B cell (primary cell): ENCODE measurements at regions not wholly inside any gene's neighbourhood (a gene's known extent, or its start where the extent isn't known, plus 50 kb on each side); places are given as distances from the start of the nearest gene placed in this dataset.
"Not testable (repeated sequence)": the region's sequence is repeated elsewhere in the genome, so short reads cannot be mapped to it uniquely, and the experiment has no call there.

Experiments
- ATAC-seq: fragments of 200-7000 bp; cut with Tn5 transposase; one replicate; pipeline ENCODE4 v1.10.0; 2021; ENCODE audit warnings: low read depth, mild to moderate bottlenecking, moderate number of reproducible peaks, moderate library complexity
- CTCF ChIA-PET: fragments of 350-600 bp; sonication (Branson Sonifier 250); formaldehyde crosslinking; loops from one replicate; lab custom pipeline; 2021; ENCODE audit warnings: antibody characterized with exemption, inconsistent platforms; lab: Charles Lee
- POLR2A ChIA-PET: fragments of 350-600 bp; sonication (Branson Sonifier 250); formaldehyde crosslinking; loops from one replicate; lab custom pipeline; 2021; ENCODE audit warnings: antibody characterized with exemption; lab: Charles Lee
- DNase-seq: peaks from one replicate; pipeline ENCODE4 v3.0.0; 2013
- H2AFZ ChIP-seq: 2 replicates; pipeline ENCODE4 v1.6.1; 2012; ENCODE audit warnings: mild to moderate bottlenecking, low read depth, low read length; ENCODE audit not compliant: insufficient read depth, poor library complexity, severe bottlenecking
- H3K27ac ChIP-seq, 2 donors: 1 replicate in 1 of 2; 2 replicates in 1 of 2; pipeline ENCODE4 v1.5.1; 2012 to 2013; ENCODE audit warnings: low read length in 2 of 2, mild to moderate bottlenecking in 2 of 2, moderate library complexity in 1 of 2
- H3K27me3 ChIP-seq, 4 experiments: fragments of 200-600 bp in 1 of 4; sonication (generic) in 1 of 4; replicated peaks in 1 of 4; 1 replicate in 2 of 4; 2 replicates in 2 of 4; pipeline versions ENCODE4 v1.6.1 to v1.7.0; 2013 to 2016; ENCODE audit warnings: low read length in 3 of 4, mild to moderate bottlenecking in 2 of 4, mixed read lengths in 1 of 4, moderate library complexity in 1 of 4; ENCODE audit not compliant: insufficient read depth in 4 of 4, control insufficient read depth in 3 of 4; ENCODE audit errors: control extremely low read depth in 1 of 4
- H3K36me3 ChIP-seq, 2 experiments: replicated peaks in 1 of 2; 1 replicate in 1 of 2; 2 replicates in 1 of 2; pipeline versions ENCODE4 v1.6.1 to v1.7.1; 2013; ENCODE audit warnings: low read length in 1 of 2; ENCODE audit not compliant: insufficient read depth in 2 of 2, control insufficient read depth in 1 of 2; ENCODE audit errors: control extremely low read depth in 1 of 2, extremely low read depth in 1 of 2
- H3K4me1 ChIP-seq, 2 donors: fragments of 200-600 bp in 1 of 2; sonication (generic) in 1 of 2; 1 replicate in 1 of 2; 2 replicates in 1 of 2; pipeline versions ENCODE4 v1.5.1 to v1.6.1; 2013 to 2017; ENCODE audit warnings: low read length in 2 of 2; ENCODE audit not compliant: control insufficient read depth in 2 of 2, insufficient read depth in 2 of 2
- H3K4me2 ChIP-seq: replicated peaks from 2 replicates; pipeline ENCODE3; 2012; ENCODE audit warnings: mild to moderate bottlenecking, low read depth, low read length; ENCODE audit not compliant: poor library complexity, severe bottlenecking
- H3K4me3 ChIP-seq, 5 experiments: fragments of 200-600 bp in 1 of 5; sonication (generic) in 1 of 5; 1 replicate in 3 of 5; 2 replicates in 2 of 5; pipeline versions ENCODE4 v1.5.1 to v1.7.0; 2011 to 2016; ENCODE audit warnings: low read length in 4 of 5, mild to moderate bottlenecking in 4 of 5, low read depth in 2 of 5, control low read depth in 1 of 5, moderate library complexity in 1 of 5; ENCODE audit not compliant: insufficient read depth in 1 of 5; ENCODE audit errors: control extremely low read depth in 1 of 5, extremely low read depth in 1 of 5
- H3K79me2 ChIP-seq: fragments of 200-600 bp; sonication (generic); one replicate; pipeline ENCODE4 v1.6.0; 2016; ENCODE audit warnings: low read length; ENCODE audit not compliant: control insufficient read depth, insufficient read depth
- H3K9ac ChIP-seq: fragments of 200-600 bp; sonication (generic); 2 replicates; pipeline ENCODE4 v1.6.1; 2017; ENCODE audit warnings: mild to moderate bottlenecking, low read length, moderate library complexity
- H3K9me3 ChIP-seq, 3 donors: one replicate each; pipeline versions ENCODE4 v1.6.1 to v1.7.1; 2013; ENCODE audit warnings: low read length in 2 of 3; ENCODE audit not compliant: control insufficient read depth in 2 of 3, insufficient read depth in 1 of 3; ENCODE audit errors: control extremely low read depth in 1 of 3
- H4K20me1 ChIP-seq: 2 replicates; pipeline ENCODE4 v1.6.0; 2012; ENCODE audit warnings: mild to moderate bottlenecking, low read length; ENCODE audit not compliant: insufficient read depth, control insufficient read depth, poor library complexity, severe bottlenecking
- H3K27ac Mint-ChIP-seq: one replicate; pipeline ENCODE4 v1.8.0; 2021; ENCODE audit warnings: mixed read lengths
- H3K27me3 Mint-ChIP-seq: one replicate; pipeline ENCODE4 v1.8.0; 2021; ENCODE audit warnings: mixed read lengths
- H3K4me1 Mint-ChIP-seq: one replicate; pipeline ENCODE4 v1.8.0; 2021; ENCODE audit warnings: mixed read lengths
- H3K4me3 Mint-ChIP-seq: one replicate; pipeline ENCODE4 v1.8.0; 2021; ENCODE audit warnings: mixed read lengths
- H3K9me3 Mint-ChIP-seq: one replicate; pipeline ENCODE4 v1.8.0; 2022; ENCODE audit warnings: mixed read lengths; ENCODE audit not compliant: insufficient read depth
- CTCF ChIP-seq: fragments of 200-600 bp; IDR thresholded peaks from one replicate; pipeline ENCODE4 v1.8.0; 2022; ENCODE audit warnings: antibody characterized with exemption, mild to moderate bottlenecking
- EZH2 ChIP-seq: IDR thresholded peaks from 2 replicates; pipeline ENCODE4 v1.6.1; 2012; ENCODE audit warnings: borderline replicate concordance, low read depth, mild to moderate bottlenecking, moderate library complexity, low read length; ENCODE audit not compliant: insufficient read depth, poor library complexity, severe bottlenecking
- WGBS: methylation state at CpG from one replicate; pipeline ENCODE4 v1.1.5; 2013; ENCODE audit warnings: missing lambda C conversion rate; ENCODE audit not compliant: insufficient coverage; 5-methylcytosine and 5-hydroxymethylcytosine counted together
- intact Hi-C: fragments of 100-400 bp; cut with micrococcal nuclease; formaldehyde crosslinking; loops from one replicate; pipeline ENCODE4 v1.10.0; 2022

GRCh38 chr2:123521854-123522253 is 503.2 kb upstream of the CNTNAP5 start:
- Histone ChIP-seq H3K36me3 (no peaks in the 10 kb centered on the region), H3K4me2 (no peak overlapping the region), H4K20me1 (no peaks in the 10 kb centered on the region), H3K27me3 (no peaks in the 10 kb centered on the region), H3K9ac (no peak overlapping the region), H3K4me3 (no peak overlapping the region), H3K4me1 (no peaks in the 10 kb centered on the region), H2AFZ (no peak overlapping the region), H3K9me3 (peaks cover 0 to 4% (median 1%) of the 10 kb centered on the region in 3 donors), H3K79me2 (no peaks in the 10 kb centered on the region), H3K27ac (no peak overlapping the region)
- CTCF ChIA-PET = no interaction called here
- intact Hi-C loops = no loop called here
- TF ChIP-seq CTCF (no peak), EZH2 (no peak)
- WGBS = no CpG with 5 or more reads among the region's 1 CpG
- H3K27ac Mint-ChIP-seq = no peak overlapping the region
- ATAC-seq (no peak), DNase-seq (no peak)
- no peaks in the 10 kb centered on the region for H3K27me3 Mint-ChIP-seq
- H3K4me3 Mint-ChIP-seq = no peak overlapping the region
- POLR2A ChIA-PET = no interaction called here
- H3K4me1 Mint-ChIP-seq = no peaks in the 10 kb centered on the region
- no peaks in the 10 kb centered on the region for H3K9me3 Mint-ChIP-seq

GRCh38 chr2:123522498-123522897 is 502.6 kb upstream of the CNTNAP5 start:
- H2AFZ ChIP-seq, H3K9me3 ChIP-seq, H4K20me1 ChIP-seq, H3K4me1 Mint-ChIP-seq, DNase-seq, H3K4me2 ChIP-seq, H3K4me1 ChIP-seq, H3K79me2 ChIP-seq, CTCF ChIA-PET, H3K27me3 ChIP-seq, H3K4me3 ChIP-seq, H3K9me3 Mint-ChIP-seq, H3K27ac ChIP-seq, H3K27me3 Mint-ChIP-seq, H3K36me3 ChIP-seq, intact Hi-C loops, ATAC-seq, H3K27ac Mint-ChIP-seq, H3K9ac ChIP-seq, POLR2A ChIA-PET, H3K4me3 Mint-ChIP-seq: not testable (repeated sequence)
- whole genome bisulfite sequencing = 100% methylated on average over 3 of the region's 10 CpGs
